GM12878 (cell line): ENCODE measurements at regions not wholly inside any gene's neighbourhood (a gene's known extent, or its start where the extent isn't known, plus 50 kb on each side); places are given as distances from the start of the nearest gene placed in this dataset.
"Not testable (repeated sequence)": the region's sequence is repeated elsewhere in the genome, so short reads cannot be mapped to it uniquely, and the experiment has no call there.

Source experiments
- ATAC-seq: fragments of 200-7000 bp; cut with Tn5 transposase; 3 replicates; pipeline ENCODE4 v1.9.1; 2020; ENCODE audit warnings: mild to moderate bottlenecking, moderate library complexity
- BruUV-seq: library from RNA; stranded (reverse); fragments of 400-500 nt; replicated peaks from 2 replicates; lab custom pipeline; 2021; lab: Mats Ljungman, UMichigan
- CTCF ChIA-PET: fragments of 300-600 bp; sonication (Branson Sonifier 250); formaldehyde crosslinking; extraction: SDS; loops from one replicate; lab custom pipeline; 2021; ENCODE audit warnings: inconsistent platforms; lab: Yijun Ruan, JAX
- POLR2A ChIA-PET: fragments of 350-600 bp; formaldehyde crosslinking; extraction: SDS; loops from one replicate; lab custom pipeline; 2021; ENCODE audit warnings: inconsistent platforms; lab: Charles Lee
- RAD21 ChIA-PET: fragments of 300-600 bp; sonication (Branson Sonifier 250); formaldehyde crosslinking; loops from one replicate; lab custom pipeline; 2023; ENCODE audit warnings: antibody characterized with exemption; ENCODE audit not compliant: unreplicated experiment; lab: Charles Lee
- SMC1A ChIA-PET: fragments of 300-600 bp; sonication (Branson Sonifier 250); formaldehyde crosslinking; loops from one replicate; lab custom pipeline; 2023; ENCODE audit not compliant: unreplicated experiment, uncharacterized antibody; lab: Charles Lee
- DNase-seq: peaks from one replicate; pipeline ENCODE4 v3.0.0-alpha.2; 2011; ENCODE audit warnings: low read depth, low spot score
- FAIRE-seq: peaks from 3 replicates; lab custom pipeline; 2011; peaks lifted over from hg19 to GRCh38; lab: Jason Lieb, UNC
- H2AFZ ChIP-seq: 2 replicates; pipeline ENCODE4 v1.6.0; 2011; ENCODE audit warnings: low read depth, low read length, control low read depth; ENCODE audit not compliant: control insufficient read depth
- H3K27ac ChIP-seq: 2 replicates; pipeline ENCODE4 v1.5.1; 2011; ENCODE audit warnings: control low read depth; ENCODE audit not compliant: control insufficient read depth, insufficient read depth
- H3K27me3 ChIP-seq, 2 experiments: replicated peaks in 1 of 2; 2 replicates each; pipeline versions ENCODE4 v1.6.0 to v1.6.1; 2011; ENCODE audit warnings: low read length in 1 of 2; ENCODE audit not compliant: control insufficient read depth in 2 of 2, insufficient read depth in 2 of 2
- H3K36me3 ChIP-seq, 2 experiments: 2 replicates each; pipeline ENCODE4 v1.5.1; 2011; ENCODE audit warnings: low read length in 1 of 2; ENCODE audit not compliant: control insufficient read depth in 2 of 2, insufficient read depth in 2 of 2
- H3K4me1 ChIP-seq: 2 replicates; pipeline ENCODE4 v1.6.1; 2011; ENCODE audit warnings: mild to moderate bottlenecking, low read length, moderate library complexity, mixed read lengths; ENCODE audit not compliant: control insufficient read depth, insufficient read depth
- H3K4me2 ChIP-seq: 2 replicates; pipeline ENCODE4 v1.6.0; 2011; ENCODE audit warnings: control low read depth; ENCODE audit not compliant: control insufficient read depth, insufficient read depth
- H3K4me3 ChIP-seq: fragments of 200-600 bp; sonication (generic); 2 replicates; pipeline ENCODE4 v1.5.1; 2016
- H3K79me2 ChIP-seq: 2 replicates; pipeline ENCODE4 v1.6.0; 2011; ENCODE audit warnings: low read length; ENCODE audit not compliant: control insufficient read depth, insufficient read depth
- H3K9ac ChIP-seq: 2 replicates; pipeline ENCODE4 v1.8.0; 2011; ENCODE audit warnings: low read length, control low read depth, mixed read lengths; ENCODE audit not compliant: control insufficient read depth, insufficient read depth
- H3K9me3 ChIP-seq: replicated peaks from 3 replicates; pipeline ENCODE4 v1.5.1; 2011; ENCODE audit warnings: mild to moderate bottlenecking, low read length; ENCODE audit not compliant: control insufficient read depth, insufficient read depth
- H4K20me1 ChIP-seq: 2 replicates; pipeline ENCODE4 v1.6.0; 2011; ENCODE audit not compliant: control insufficient read depth, insufficient read depth
- FOXM1 ChIP-seq: IDR thresholded peaks from 2 replicates; pipeline ENCODE4 v1.6.1; 2012; ENCODE audit warnings: low read depth, mild to moderate bottlenecking, inconsistent platforms, low read length, moderate library complexity
- HDAC2 ChIP-seq: fragments of 200-600 bp; sonication (generic); IDR thresholded peaks from 2 replicates; pipeline ENCODE4 v1.6.1; 2017
- MEF2A ChIP-seq: IDR thresholded peaks from 2 replicates; pipeline ENCODE4 v1.6.1; 2011; ENCODE audit warnings: low read depth, mild to moderate bottlenecking, low read length, moderate library complexity; ENCODE audit not compliant: insufficient read depth
- MEF2B ChIP-seq: fragments of 450-650 bp; IDR thresholded peaks from 2 replicates; pipeline ENCODE4 v1.6.1; 2018; ENCODE audit warnings: mild to moderate bottlenecking, moderate library complexity; ENCODE audit not compliant: partially characterized antibody, poor library complexity, severe bottlenecking
- NFYB ChIP-seq: IDR thresholded peaks from 2 replicates; pipeline ENCODE4 v1.6.1; 2011; ENCODE audit warnings: low read depth, mild to moderate bottlenecking, low read length, improper control_type of control experiment, moderate library complexity; ENCODE audit not compliant: insufficient read depth
- RCOR1 ChIP-seq: conservative IDR thresholded peaks from 2 replicates; pipeline ENCODE4 v1.6.1; 2012; ENCODE audit warnings: low read depth, low read length, improper control_type of control experiment
- RELB ChIP-seq: fragments of 450-650 bp; IDR thresholded peaks from 2 replicates; pipeline ENCODE4 v1.6.1; 2017; ENCODE audit warnings: low read depth, mild to moderate bottlenecking, moderate library complexity
- RFX5 ChIP-seq: IDR thresholded peaks from 2 replicates; pipeline ENCODE4 v1.6.1; 2011; ENCODE audit warnings: low read depth, low read length, improper control_type of control experiment
- SMAD1 ChIP-seq: fragments of 450-650 bp; IDR thresholded peaks from 2 replicates; pipeline ENCODE4 v1.6.1; 2018; ENCODE audit warnings: mild to moderate bottlenecking, low read depth; ENCODE audit not compliant: partially characterized antibody
- SRF ChIP-seq, 2 experiments: IDR thresholded peaks; 2 replicates each; pipeline ENCODE4 v1.6.1; 2011; ENCODE audit warnings: low read depth in 2 of 2, low read length in 2 of 2, mild to moderate bottlenecking in 1 of 2, moderate library complexity in 1 of 2
- TBL1XR1 ChIP-seq: IDR thresholded peaks from 2 replicates; pipeline ENCODE4 v1.6.1; 2012; ENCODE audit warnings: low read depth, low read length, improper control_type of control experiment
- WGBS: methylation state at CpG from one replicate; pipeline ENCODE4 v1.1.6; 2016; ENCODE audit warnings: low lambda C conversion rate; ENCODE audit not compliant: insufficient replicate concordance, insufficient coverage; ENCODE audit errors: missing lambda C conversion rate; 5-methylcytosine and 5-hydroxymethylcytosine counted together
- in situ Hi-C: fragments of 300-500 bp; cut with MboI; formaldehyde crosslinking; loops from 9 replicates; pipeline ENCODE4 v1.14.3; 2018; ENCODE audit warnings: mixed read lengths
- intact Hi-C: fragments of 100-400 bp; cut with micrococcal nuclease; formaldehyde crosslinking; loops from one replicate; pipeline ENCODE4 v1.14.2; 2022; ENCODE audit not compliant: unreplicated experiment
- TF ChIP-seq, protein P1 (sequence below): IDR thresholded peaks from 2 replicates; pipeline ENCODE4 v1.6.1; 2012; ENCODE audit warnings: low read depth, low read length, improper control_type of control experiment

DNA sequence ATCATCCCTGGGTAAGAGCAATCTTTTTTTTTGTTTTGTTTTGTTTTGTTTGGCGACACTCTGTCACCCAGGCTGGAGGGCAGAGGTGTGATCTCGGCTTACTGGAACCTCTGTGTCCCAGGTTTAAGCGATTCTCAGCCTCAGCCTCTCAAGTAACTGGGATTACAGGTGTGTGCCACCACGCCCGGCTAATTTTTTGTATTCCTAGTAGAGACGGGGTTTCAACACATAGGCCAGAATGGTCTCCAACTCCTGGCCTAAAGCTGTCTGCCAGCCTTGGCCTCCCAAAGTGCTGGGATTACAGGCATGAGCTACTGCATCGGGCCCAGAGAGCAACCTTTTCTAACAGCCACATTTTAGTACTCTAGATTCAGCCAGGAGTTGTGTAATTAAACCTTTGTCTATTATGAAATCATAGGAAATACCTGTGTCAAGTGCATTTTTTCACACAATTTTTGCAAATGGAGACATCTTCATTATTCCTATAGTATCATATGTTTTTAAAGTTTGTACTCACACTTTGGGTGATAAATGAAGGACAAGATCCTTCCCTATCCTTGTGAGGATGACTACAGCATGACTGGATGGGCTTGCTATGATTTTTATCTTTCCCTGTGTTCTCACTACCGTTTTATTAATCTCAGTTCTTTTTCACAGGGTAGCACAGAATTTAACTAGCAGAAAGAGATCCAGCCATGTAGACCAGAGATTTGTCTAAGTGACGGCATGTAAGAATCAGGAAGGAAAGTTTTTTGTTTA, 82.6 kb downstream of the OR2B2 start:
- DNase-seq (no peak), ATAC-seq (no peak), FAIRE-seq (no peak)
- ChIA-PET CTCF (no interaction called here), POLR2A (interaction anchor here (0.7 to 1.9 kb wide), 6 partner anchors 15 to 696 kb away, joined by 3 to 7 read pairs (median 4); a partner anchor contains a TSS), RAD21 (interaction anchor here (1.0 to 1.5 kb wide), 3 partner anchors 41 to 63 kb away, joined by 3 to 6 read pairs (median 4); a partner anchor contains a TSS), SMC1A (interaction anchor here (1.4 to 1.5 kb wide), 2 partner anchors 36 to 64 kb away, joined by 4 to 10 read pairs; a partner anchor contains a TSS)
- H3K27me3 ChIP-seq: no peaks in the 10 kb centered on the region
- H3K4me3 ChIP-seq: peak overlapping the region; percentile 74; the same call in 1 of the 2 replicates
- H3K79me2 ChIP-seq: peaks cover 8% of the 10 kb centered on the region
- no TSS peak for BruUV-seq
- in situ Hi-C loops (loop anchor here (10.0 kb wide), 2 partner anchors 1635 to 1705 kb away; a partner anchor contains a TSS), intact Hi-C loops (loop anchor here (10.0 kb wide), 1 partner anchor 305 kb away; no protein-coding TSS in a partner anchor)
- no peak overlapping the region for H2AFZ ChIP-seq
- H3K4me1 ChIP-seq: no peaks in the 10 kb centered on the region; the same call in 1 of the 2 replicates
- no peaks in the 10 kb centered on the region for H4K20me1 ChIP-seq
- H3K9ac ChIP-seq: peak overlapping the region; percentile 79
- peak overlapping the region; percentile 86 for H3K4me2 ChIP-seq
- H3K9me3 ChIP-seq: no peaks in the 10 kb centered on the region
- H3K27ac ChIP-seq: peak overlapping the region; percentile 89
- H3K36me3 ChIP-seq: no peaks in the 10 kb centered on the region
- TF ChIP-seq SRF (IDR thresholded peaks at IDR 0.05; ENCODE audit: low read depth in 2 of 2, low read length in 2 of 2): no peak
- TF ChIP-seq TBL1XR1: no peak
- TF ChIP-seq NFYB: no peak
- no peak for TF ChIP-seq RCOR1
- no peak for TF ChIP-seq HDAC2
- TF ChIP-seq, protein P1, sequence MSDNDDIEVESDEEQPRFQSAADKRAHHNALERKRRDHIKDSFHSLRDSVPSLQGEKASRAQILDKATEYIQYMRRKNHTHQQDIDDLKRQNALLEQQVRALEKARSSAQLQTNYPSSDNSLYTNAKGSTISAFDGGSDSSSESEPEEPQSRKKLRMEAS: no peak
- no peak for TF ChIP-seq SMAD1
- no peak for TF ChIP-seq RELB
- no peak for TF ChIP-seq MEF2B
- TF ChIP-seq FOXM1: no peak
- TF ChIP-seq MEF2A: no peak
- TF ChIP-seq RFX5: no peak
- 68% methylated on average over 9 of the region's 9 CpGs for WGBS

DNA sequence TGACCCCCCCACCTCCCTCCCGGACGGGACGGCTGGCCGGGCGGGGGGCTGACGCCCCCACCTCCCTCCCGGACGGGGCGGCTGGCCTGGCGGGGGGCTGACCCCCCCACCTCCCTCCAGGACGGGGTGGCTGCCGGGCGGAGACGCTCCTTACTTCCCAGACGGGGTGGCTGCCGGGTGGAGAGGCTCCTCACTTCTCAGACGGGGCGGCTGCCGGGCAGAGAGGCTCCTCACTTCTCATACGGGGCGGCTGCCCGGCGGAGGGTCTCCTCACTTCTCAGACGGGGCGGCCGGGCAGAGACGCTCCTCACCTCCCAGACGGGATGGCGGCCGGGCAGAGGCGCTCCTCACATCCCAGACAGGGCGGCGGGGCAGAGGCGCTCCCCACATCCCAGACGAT, 84.7 kb downstream of the OR2B2 start:
- DNase-seq, RAD21 ChIA-PET, POLR2A ChIA-PET, H3K36me3 ChIP-seq, H3K27ac ChIP-seq, H4K20me1 ChIP-seq, intact Hi-C loops, H3K9me3 ChIP-seq, H3K79me2 ChIP-seq, ATAC-seq, CTCF ChIA-PET, H3K27me3 ChIP-seq, FAIRE-seq, SMC1A ChIA-PET, in situ Hi-C loops, H3K4me3 ChIP-seq, BruUV-seq, H3K4me2 ChIP-seq, H3K4me1 ChIP-seq, H3K9ac ChIP-seq, H2AFZ ChIP-seq: not testable (repeated sequence)
- WGBS: 100% methylated on average over 1 of the region's 35 CpGs
